Nephron (organoid): ENCODE measurements at regions not wholly inside any gene's neighbourhood (a gene's known extent, or its start where the extent isn't known, plus 50 kb on each side); places are given as distances from the start of the nearest gene placed in this dataset.

Source experiments
- H3K27ac Mint-ChIP-seq, 3 experiments: 2 replicates each; pipeline ENCODE4 v1.8.0; 2020; ENCODE audit warnings: mixed read lengths in 3 of 3, mild to moderate bottlenecking in 2 of 3, moderate library complexity in 1 of 3
- H3K27me3 Mint-ChIP-seq: 2 replicates; pipeline ENCODE4 v1.8.0; 2021; ENCODE audit warnings: low read depth, mild to moderate bottlenecking, moderate library complexity, mixed read lengths
- H3K36me3 Mint-ChIP-seq: 2 replicates; pipeline ENCODE4 v1.8.0; 2020; ENCODE audit warnings: low read depth, mixed read lengths
- H3K4me1 Mint-ChIP-seq: 2 replicates; pipeline ENCODE4 v1.8.0; 2020; ENCODE audit warnings: mixed read lengths
- H3K4me3 Mint-ChIP-seq, 3 experiments: 2 replicates each; pipeline ENCODE4 v1.8.0; 2020; ENCODE audit warnings: mild to moderate bottlenecking in 3 of 3, mixed read lengths in 3 of 3, moderate library complexity in 2 of 3
- H3K9me3 Mint-ChIP-seq: 2 replicates; pipeline ENCODE4 v1.8.0; 2020; ENCODE audit warnings: mixed read lengths
- CTCF ChIP-seq, 3 experiments: fragments of 200-600 bp; sonication (generic); IDR thresholded peaks; one replicate each; pipeline ENCODE4 v1.5.0; 2021; ENCODE audit warnings: antibody characterized with exemption in 3 of 3; ENCODE audit not compliant: unreplicated experiment in 3 of 3

GRCh38 chr14:98949481-98950135 lies 322.4 kb downstream of the BCL11B start:
- Mint-ChIP-seq H3K4me1 (peaks cover 43% of the 10 kb centered on the region), H3K27ac (peak overlapping the region in 2 of 3 experiments; percentile 15 to 81), H3K27me3 (peaks cover 8% of the 10 kb centered on the region), H3K36me3 (no peaks in the 10 kb centered on the region), H3K4me3 (no peak overlapping the region), H3K9me3 (no peaks in the 10 kb centered on the region)
- no peak for TF ChIP-seq CTCF (IDR thresholded peaks at IDR 0.05; ENCODE audit: unreplicated experiment in 3 of 3)

- Mint-ChIP-seq H3K27ac (no peak overlapping the region), H3K9me3 (no peaks in the 10 kb centered on the region)
- no peak for TF ChIP-seq CTCF (IDR thresholded peaks at IDR 0.05; ENCODE audit: unreplicated experiment in 3 of 3)
Measured at GRCh38 chr14:98950353-98950895, 321.6 kb downstream of the BCL11B start.

GRCh38 chr14:98951031-98951430 lies 321.0 kb downstream of the BCL11B start:
- no peaks in the 10 kb centered on the region for H3K9me3 Mint-ChIP-seq
- peaks cover 10% of the 10 kb centered on the region for H3K27me3 Mint-ChIP-seq
- no peak overlapping the region for H3K27ac Mint-ChIP-seq
- H3K4me3 Mint-ChIP-seq: no peak overlapping the region
- H3K4me1 Mint-ChIP-seq: peaks cover 31% of the 10 kb centered on the region
- H3K36me3 Mint-ChIP-seq: no peaks in the 10 kb centered on the region
- no peak for TF ChIP-seq CTCF (IDR thresholded peaks at IDR 0.05; ENCODE audit: unreplicated experiment in 3 of 3)

More at GRCh38 chr14:98950353-98950895, 321.6 kb downstream of the BCL11B start:
- Mint-ChIP-seq H3K4me3 (no peak overlapping the region), H3K27me3 (peaks cover 10% of the 10 kb centered on the region), H3K36me3 (no peaks in the 10 kb centered on the region), H3K4me1 (peaks cover 37% of the 10 kb centered on the region)

GRCh38 chr14:98951521-98952152 lies 320.4 kb downstream of the BCL11B start:
- TF ChIP-seq CTCF (IDR thresholded peaks at IDR 0.05; ENCODE audit: unreplicated experiment in 3 of 3): no peak
- H3K36me3 Mint-ChIP-seq: no peaks in the 10 kb centered on the region
- peaks cover 26% of the 10 kb centered on the region for H3K4me1 Mint-ChIP-seq
- no peak overlapping the region for H3K4me3 Mint-ChIP-seq
- peaks cover 12% of the 10 kb centered on the region for H3K27me3 Mint-ChIP-seq
- H3K9me3 Mint-ChIP-seq: no peaks in the 10 kb centered on the region
- no peak overlapping the region for H3K27ac Mint-ChIP-seq

- no peaks in the 10 kb centered on the region for H3K36me3 Mint-ChIP-seq
- no peaks in the 10 kb centered on the region for H3K9me3 Mint-ChIP-seq
- peaks cover 10% of the 10 kb centered on the region for H3K27me3 Mint-ChIP-seq
- H3K4me1 Mint-ChIP-seq: peaks cover 18% of the 10 kb centered on the region
- no peak for TF ChIP-seq CTCF (IDR thresholded peaks at IDR 0.05; ENCODE audit: unreplicated experiment in 3 of 3)
- H3K27ac Mint-ChIP-seq: no peak overlapping the region
- no peak overlapping the region for H3K4me3 Mint-ChIP-seq
Measured at GRCh38 chr14:98952593-98953350, 319.2 kb downstream of the BCL11B start.
